K562 (cell line): ENCODE measurements at regions not wholly inside any gene's neighbourhood (a gene's known extent, or its start where the extent isn't known, plus 50 kb on each side); places are given as distances from the start of the nearest gene placed in this dataset.

ENCODE experiments used
- ATAC-seq: fragments of 200-7000 bp; cut with Tn5 transposase; 3 replicates; pipeline ENCODE4 v1.9.1; 2020; ENCODE audit warnings: moderate library complexity
- BruUV-seq: library from RNA; stranded (reverse); fragments of 400-500 nt; replicated peaks from 2 replicates; lab custom pipeline; 2021; lab: Mats Ljungman, UMichigan
- CTCF ChIA-PET: fragments of 300-600 bp; formaldehyde crosslinking; extraction: SDS; loops from one replicate; lab custom pipeline; 2021; ENCODE audit warnings: low intra/inter-chr PET ratio; lab: Yijun Ruan, JAX
- POLR2A ChIA-PET: fragments of 300-600, 350-650 bp; sonication (Branson Sonifier 250); formaldehyde crosslinking; extraction: SDS; loops from one replicate; lab custom pipeline; 2021; ENCODE audit warnings: antibody characterized with exemption, inconsistent platforms; lab: Yijun Ruan, JAX
- DNase-seq, 4 experiments: peaks; one replicate each; pipeline versions ENCODE4 v3.0.0 to v3.0.0-alpha.2; 2011 to 2018; ENCODE audit warnings: low spot score in 3 of 4, mixed read lengths in 3 of 4; ENCODE audit errors: extremely low read depth in 1 of 4
- FAIRE-seq: peaks from 2 replicates; lab custom pipeline; 2011; peaks lifted over from hg19 to GRCh38; lab: Jason Lieb, UNC
- H2AFZ ChIP-seq: 2 replicates; pipeline ENCODE4 v1.6.0; 2011; ENCODE audit warnings: low read depth, low read length, control low read depth, inconsistent platforms
- H3K27ac ChIP-seq: fragments of 200-600 bp; 3 replicates; pipeline ENCODE4 v1.8.0; 2011; ENCODE audit warnings: low read depth, mild to moderate bottlenecking, control low read depth, inconsistent platforms, low read length, moderate library complexity, mixed read lengths; ENCODE audit errors: extremely low read depth
- H3K27me3 ChIP-seq, 2 experiments: fragments of 300-600 bp in 1 of 2; 2 replicates in 1 of 2; 3 replicates in 1 of 2; pipeline versions ENCODE4 v1.6.0 to v1.8.0; 2011; ENCODE audit warnings: inconsistent platforms in 2 of 2, low read length in 2 of 2, mild to moderate bottlenecking in 1 of 2, mixed read lengths in 1 of 2, moderate library complexity in 1 of 2; ENCODE audit not compliant: control insufficient read depth in 2 of 2, insufficient read depth in 2 of 2
- H3K36me3 ChIP-seq: fragments of 300-600 bp; 3 replicates; pipeline ENCODE4 v1.8.0; 2011; ENCODE audit warnings: mild to moderate bottlenecking, low read length, inconsistent platforms; ENCODE audit not compliant: control insufficient read depth, insufficient read depth
- H3K4me1 ChIP-seq, 2 experiments: fragments of 200-600 bp in 1 of 2; replicated peaks in 1 of 2; 2 replicates in 1 of 2; 3 replicates in 1 of 2; pipeline versions ENCODE4 v1.5.1 to v1.8.0; 2011; ENCODE audit warnings: inconsistent platforms in 2 of 2, low read length in 2 of 2, mild to moderate bottlenecking in 1 of 2, mixed read lengths in 1 of 2, moderate library complexity in 1 of 2; ENCODE audit not compliant: control insufficient read depth in 2 of 2, insufficient read depth in 2 of 2
- H3K4me2 ChIP-seq: 2 replicates; pipeline ENCODE4 v1.6.1; 2011; ENCODE audit warnings: low read length, control low read depth, inconsistent platforms, mixed read lengths; ENCODE audit not compliant: insufficient read depth
- H3K4me3 ChIP-seq: fragments of 200-600 bp; sonication (generic), shearing (Covaris generic); 2 replicates; pipeline ENCODE4 v1.5.1; 2016; ENCODE audit warnings: control low read depth, inconsistent platforms
- H3K79me2 ChIP-seq: fragments of 200-600 bp; 3 replicates; pipeline ENCODE4 v1.8.0; 2011; ENCODE audit warnings: low read length, inconsistent platforms; ENCODE audit not compliant: control insufficient read depth, insufficient read depth
- H3K9ac ChIP-seq, 2 experiments: 2 replicates each; pipeline versions ENCODE4 v1.6.0 to v1.6.1; 2011; ENCODE audit warnings: low read depth in 2 of 2, low read length in 2 of 2, control low read depth in 1 of 2, inconsistent platforms in 1 of 2, mild to moderate bottlenecking in 1 of 2, mixed read lengths in 1 of 2; ENCODE audit not compliant: insufficient read depth in 1 of 2
- H3K9me1 ChIP-seq: one replicate; pipeline ENCODE4 v1.6.0; 2011; ENCODE audit warnings: inconsistent platforms, mild to moderate bottlenecking, low read length, moderate library complexity; ENCODE audit not compliant: control insufficient read depth, insufficient read depth
- H3K9me3 ChIP-seq: replicated peaks from 2 replicates; pipeline ENCODE4 v1.5.1; 2011; ENCODE audit warnings: low read depth, low read length, inconsistent platforms; ENCODE audit not compliant: control insufficient read depth, insufficient read depth
- H4K20me1 ChIP-seq: replicated peaks from 2 replicates; pipeline ENCODE4 v1.6.1; 2011; ENCODE audit warnings: low read length, inconsistent platforms, mixed read lengths; ENCODE audit not compliant: control insufficient read depth, insufficient read depth
- DACH1 ChIP-seq: fragments of 450-650 bp; IDR thresholded peaks from 2 replicates; pipeline ENCODE4 v1.6.1; 2018; ENCODE audit not compliant: partially characterized antibody
- HCFC1 ChIP-seq: IDR thresholded peaks from 2 replicates; pipeline ENCODE4 v1.6.1; 2012; ENCODE audit warnings: low read depth, low read length, improper control_type of control experiment
- MTA2 ChIP-seq: fragments of 450-650 bp; IDR thresholded peaks from 2 replicates; pipeline ENCODE4 v1.6.1; 2016; ENCODE audit warnings: low read depth
- PHB ChIP-seq: fragments of 250-450 bp; sonication (Bioruptor Pico); IDR thresholded peaks from 2 replicates; pipeline ENCODE4 v1.5.0; 2021
- SAP30 ChIP-seq: fragments of 200-600 bp; sonication (generic); IDR thresholded peaks from 2 replicates; pipeline ENCODE4 v1.6.1; 2012; ENCODE audit warnings: borderline replicate concordance, low read depth, mild to moderate bottlenecking, moderate library complexity, low read length, control low read depth, inconsistent platforms; ENCODE audit not compliant: insufficient read depth, poor library complexity, severe bottlenecking
- SMAD4 ChIP-seq: fragments of 250-450 bp; sonication (Bioruptor Pico); conservative IDR thresholded peaks from 2 replicates; pipeline ENCODE4 v1.8.0; 2021; ENCODE audit warnings: inconsistent platforms, mild to moderate bottlenecking, moderate library complexity
- SMARCA5 ChIP-seq: fragments of 450-650 bp; IDR thresholded peaks from 2 replicates; pipeline ENCODE4 v1.6.1; 2016
- SP1 ChIP-seq: sonication (generic); formaldehyde crosslinking; IDR thresholded peaks from 2 replicates; pipeline ENCODE4 v1.8.1; 2022; ENCODE audit warnings: mild to moderate bottlenecking, missing genetic modification reagents
- ZKSCAN1 ChIP-seq: fragments of 150-350 bp; IDR thresholded peaks from 2 replicates; pipeline ENCODE4 v1.6.1; 2016; ENCODE audit warnings: low read depth, low read length
- ZNF282 ChIP-seq: sonication (generic); formaldehyde crosslinking; IDR thresholded peaks from 2 replicates; pipeline ENCODE4 v1.8.1; 2023; ENCODE audit warnings: missing genetic modification reagents
- in situ Hi-C: fragments of 300-500 bp; cut with MboI; formaldehyde crosslinking; loops from 4 replicates; pipeline ENCODE4 v1.15.0; 2018; ENCODE audit warnings: inconsistent platforms, mixed read lengths
- intact Hi-C: fragments of 100-400 bp; cut with micrococcal nuclease; formaldehyde crosslinking; loops from 2 replicates; pipeline ENCODE4 v1.14.2; 2022
- TF ChIP-seq, protein P1 (sequence below): IDR thresholded peaks from 2 replicates; pipeline ENCODE4 v1.6.1; 2014; ENCODE audit warnings: antibody characterized with exemption
- TF ChIP-seq, protein P2 (sequence below): fragments of 250-450 bp; sonication (Bioruptor Pico); IDR thresholded peaks from 2 replicates; pipeline ENCODE4 v1.4.0; 2020
- TF ChIP-seq, protein P3 (sequence below): fragments of 450-650 bp; formaldehyde crosslinking; IDR thresholded peaks from 2 replicates; pipeline ENCODE4 v1.4.0; 2022; ENCODE audit warnings: mild to moderate bottlenecking, moderate library complexity

DNA sequence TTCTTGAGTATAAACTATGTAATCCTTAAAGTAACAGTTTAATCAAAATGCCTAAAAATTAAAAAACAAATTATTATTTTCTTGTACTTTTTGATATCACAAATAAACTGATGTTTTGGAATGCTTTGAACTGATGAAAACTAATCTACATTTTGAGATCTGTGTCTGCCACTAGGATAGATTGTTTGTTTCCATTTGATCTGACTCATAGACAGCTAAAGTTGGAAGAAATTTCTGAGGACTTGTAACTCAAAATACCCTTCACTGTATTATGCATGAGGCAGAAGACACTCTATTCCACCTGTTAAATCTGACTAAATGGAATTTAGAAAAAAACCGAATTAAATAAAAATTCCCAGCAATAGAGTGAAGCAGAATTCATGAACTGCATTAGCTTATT lies 1400.0 kb upstream of the FLRT2 start (continued):
- TF ChIP-seq ZKSCAN1 (no peak), SAP30 (no peak), MTA2 (no peak), SMAD4 (CRISPR knock-in tag) (no peak), PHB (CRISPR knock-in tag) (no peak)
- TF ChIP-seq, protein P1, sequence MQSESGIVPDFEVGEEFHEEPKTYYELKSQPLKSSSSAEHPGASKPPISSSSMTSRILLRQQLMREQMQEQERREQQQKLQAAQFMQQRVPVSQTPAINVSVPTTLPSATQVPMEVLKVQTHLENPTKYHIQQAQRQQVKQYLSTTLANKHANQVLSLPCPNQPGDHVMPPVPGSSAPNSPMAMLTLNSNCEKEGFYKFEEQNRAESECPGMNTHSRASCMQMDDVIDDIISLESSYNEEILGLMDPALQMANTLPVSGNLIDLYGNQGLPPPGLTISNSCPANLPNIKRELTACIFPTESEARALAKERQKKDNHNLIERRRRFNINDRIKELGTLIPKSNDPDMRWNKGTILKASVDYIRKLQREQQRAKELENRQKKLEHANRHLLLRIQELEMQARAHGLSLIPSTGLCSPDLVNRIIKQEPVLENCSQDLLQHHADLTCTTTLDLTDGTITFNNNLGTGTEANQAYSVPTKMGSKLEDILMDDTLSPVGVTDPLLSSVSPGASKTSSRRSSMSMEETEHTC = no peak
- TF ChIP-seq, protein P2, sequence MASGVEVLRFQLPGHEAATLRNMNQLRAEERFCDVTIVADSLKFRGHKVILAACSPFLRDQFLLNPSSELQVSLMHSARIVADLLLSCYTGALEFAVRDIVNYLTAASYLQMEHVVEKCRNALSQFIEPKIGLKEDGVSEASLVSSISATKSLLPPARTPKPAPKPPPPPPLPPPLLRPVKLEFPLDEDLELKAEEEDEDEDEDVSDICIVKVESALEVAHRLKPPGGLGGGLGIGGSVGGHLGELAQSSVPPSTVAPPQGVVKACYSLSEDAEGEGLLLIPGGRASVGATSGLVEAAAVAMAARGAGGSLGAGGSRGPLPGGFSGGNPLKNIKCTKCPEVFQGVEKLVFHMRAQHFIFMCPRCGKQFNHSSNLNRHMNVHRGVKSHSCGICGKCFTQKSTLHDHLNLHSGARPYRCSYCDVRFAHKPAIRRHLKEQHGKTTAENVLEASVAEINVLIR (CRISPR knock-in tag) = no peak

DNA sequence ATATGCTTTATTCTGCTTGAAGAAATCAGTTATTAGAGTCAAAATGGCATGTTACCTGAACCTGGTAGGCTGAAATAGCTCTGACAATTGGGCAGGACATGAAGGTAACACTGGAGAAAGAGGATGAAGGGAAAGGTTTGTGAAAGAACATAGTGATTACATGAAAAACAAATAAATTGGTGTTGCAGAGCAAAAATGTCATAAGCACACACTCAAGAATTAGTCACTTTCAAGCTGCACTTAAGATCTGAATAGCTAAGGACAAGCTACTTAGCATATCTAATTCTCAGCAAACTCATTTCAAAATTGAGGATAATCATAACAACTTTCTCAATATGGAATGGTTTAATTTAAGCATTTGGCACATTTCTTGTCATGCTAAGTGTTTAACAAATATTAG lies 1398.0 kb upstream of the FLRT2 start:
- H3K4me2 ChIP-seq = no peak overlapping the region
- TF ChIP-seq SP1 (CRISPR knock-in tag) (no peak), ZNF282 (CRISPR knock-in tag) (no peak), HCFC1 (no peak), SMARCA5 (no peak), DACH1 (no peak)
- TF ChIP-seq, protein P3, sequence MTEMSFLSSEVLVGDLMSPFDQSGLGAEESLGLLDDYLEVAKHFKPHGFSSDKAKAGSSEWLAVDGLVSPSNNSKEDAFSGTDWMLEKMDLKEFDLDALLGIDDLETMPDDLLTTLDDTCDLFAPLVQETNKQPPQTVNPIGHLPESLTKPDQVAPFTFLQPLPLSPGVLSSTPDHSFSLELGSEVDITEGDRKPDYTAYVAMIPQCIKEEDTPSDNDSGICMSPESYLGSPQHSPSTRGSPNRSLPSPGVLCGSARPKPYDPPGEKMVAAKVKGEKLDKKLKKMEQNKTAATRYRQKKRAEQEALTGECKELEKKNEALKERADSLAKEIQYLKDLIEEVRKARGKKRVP (CRISPR knock-in tag) = no peak
- TF ChIP-seq, all 486 proteins: peak for 0
- H4K20me1 ChIP-seq = no peaks in the 10 kb centered on the region
- H3K27ac ChIP-seq = no peak overlapping the region
- H3K4me1 ChIP-seq = no peaks in the 10 kb centered on the region
- no peaks in the 10 kb centered on the region for H3K27me3 ChIP-seq
- H2AFZ ChIP-seq = no peak overlapping the region
- no peak for ATAC-seq
- ChIA-PET POLR2A (no interaction called here), CTCF (no interaction called here)
- no peak for FAIRE-seq
- in situ Hi-C loops (no loop called here), intact Hi-C loops (no loop called here)
- no peak overlapping the region for H3K4me3 ChIP-seq
- H3K36me3 ChIP-seq = no peaks in the 10 kb centered on the region
- BruUV-seq = no TSS peak
- no peak overlapping the region for H3K9ac ChIP-seq
- DNase-seq = no peak
- H3K9me1 ChIP-seq = no peaks in the 10 kb centered on the region
- H3K79me2 ChIP-seq = no peaks in the 10 kb centered on the region
- H3K9me3 ChIP-seq = no peaks in the 10 kb centered on the region
